DMS 273 treated with DMSO at 0.1 percent for 48 hours (cell line): ENCODE measurements at regions not wholly inside any gene's neighbourhood (a gene's known extent, or its start where the extent isn't known, plus 50 kb on each side); places are given as distances from the start of the nearest gene placed in this dataset.
A peak's percentile ranks its signal among the peaks of the same experiment; 100 is the strongest.
"Not testable (repeated sequence)": the region's sequence is repeated elsewhere in the genome, so short reads cannot be mapped to it uniquely, and the experiment has no call there.

Experiments
- DNase-seq: peaks from one replicate; lab custom pipeline; 2025; lab: John Stamatoyannopoulos, UW

DNA sequence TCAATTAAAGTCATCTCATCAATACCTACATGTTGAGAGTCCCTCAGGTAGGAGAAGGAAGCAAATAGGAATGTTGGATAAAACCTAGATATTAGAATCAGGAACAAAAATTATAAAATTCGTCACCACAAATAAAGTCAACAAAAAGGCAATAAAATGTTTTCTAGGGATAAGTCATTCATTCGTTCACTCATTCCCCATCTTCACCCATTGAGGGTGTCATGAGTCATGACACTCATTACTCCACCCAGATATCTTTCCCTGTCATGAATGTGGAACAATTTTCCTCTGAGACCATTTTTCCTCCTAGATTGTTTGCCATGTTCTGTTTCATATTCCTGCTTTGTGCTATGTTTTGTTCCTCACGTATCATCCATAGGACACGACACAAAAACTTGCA, 50.9 kb upstream of the OLIG3 start:
- no peak for DNase-seq

DNA sequence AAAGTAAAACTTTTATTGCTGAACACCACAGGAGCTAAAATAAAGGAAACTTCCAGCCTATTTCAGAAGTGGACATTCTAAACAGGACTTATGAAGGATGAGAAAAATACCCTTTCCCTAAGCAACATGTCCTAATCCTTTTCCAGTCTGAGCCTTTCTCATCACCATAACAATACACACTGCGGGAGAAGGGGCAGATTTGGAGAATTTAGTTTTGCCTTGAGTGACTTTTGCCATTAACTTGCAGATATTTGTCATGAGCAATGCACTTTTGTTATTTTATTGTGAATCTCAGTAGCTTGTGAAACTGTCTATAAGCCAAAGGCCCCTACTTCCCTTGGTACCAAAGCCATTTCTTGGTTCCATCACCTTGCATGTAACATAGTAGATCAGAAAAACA, 53.0 kb upstream of the OLIG3 start:
- no peak for DNase-seq

DNA sequence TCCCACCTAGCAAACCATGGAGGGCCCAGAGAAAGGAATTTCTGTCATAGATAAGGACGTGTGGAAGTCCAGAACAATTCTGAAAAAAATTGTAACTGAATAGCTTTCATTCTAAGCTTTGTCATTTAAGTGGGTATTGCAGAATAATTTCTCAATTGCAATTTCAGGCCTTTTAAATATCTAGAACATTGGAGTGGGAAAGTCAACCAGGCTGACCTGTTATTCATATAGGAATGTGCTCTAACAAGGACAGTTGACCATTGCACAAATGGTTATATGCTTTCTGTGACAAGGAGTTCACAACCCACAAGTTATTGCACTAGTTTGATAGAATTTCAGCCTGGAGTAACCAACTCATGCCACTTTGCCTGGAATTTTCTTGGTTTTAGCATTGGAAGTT, 53.4 kb upstream of the OLIG3 start:
- DNase-seq, result no peak

DNA sequence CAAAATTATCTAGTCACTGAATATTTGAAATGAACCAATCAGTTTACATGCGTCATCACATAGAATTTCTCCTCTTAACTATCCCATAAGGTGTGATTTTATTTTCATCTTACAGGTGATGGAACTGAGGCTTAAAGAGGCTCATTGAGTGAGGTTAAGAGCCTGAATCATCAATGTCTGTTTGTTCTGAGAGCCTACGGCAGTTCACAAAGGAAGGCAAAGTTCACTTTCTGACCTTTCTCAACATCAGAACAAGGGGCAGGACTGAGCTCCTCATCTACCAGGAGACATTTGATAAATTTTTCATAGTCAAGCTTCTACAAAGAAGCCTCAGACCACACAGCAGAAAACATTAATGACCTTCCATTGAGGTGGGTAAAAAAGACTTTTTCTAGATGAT, 54.9 kb upstream of the OLIG3 start:
- no peak for DNase-seq

DNA sequence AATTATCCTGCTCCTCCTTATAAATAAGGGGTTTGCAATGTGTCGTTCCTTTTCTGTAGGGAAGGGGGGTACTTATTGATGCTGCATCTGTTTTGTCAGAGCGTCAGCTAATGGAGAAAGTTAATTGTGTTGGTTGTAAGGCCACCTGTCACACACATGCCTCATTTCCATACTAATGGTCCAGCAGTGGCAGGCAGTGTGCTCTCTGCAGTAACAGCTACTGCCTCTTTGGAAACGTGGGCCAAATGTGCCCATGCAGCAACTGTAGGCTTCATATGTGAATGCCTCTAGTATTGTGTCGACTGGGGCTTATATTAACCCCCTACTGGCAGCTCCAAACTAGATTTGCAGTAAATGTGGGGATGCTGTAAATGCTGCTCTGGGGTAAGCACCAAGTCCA, 56.3 kb upstream of the OLIG3 start:
- peak; percentile 85 for DNase-seq

DNA sequence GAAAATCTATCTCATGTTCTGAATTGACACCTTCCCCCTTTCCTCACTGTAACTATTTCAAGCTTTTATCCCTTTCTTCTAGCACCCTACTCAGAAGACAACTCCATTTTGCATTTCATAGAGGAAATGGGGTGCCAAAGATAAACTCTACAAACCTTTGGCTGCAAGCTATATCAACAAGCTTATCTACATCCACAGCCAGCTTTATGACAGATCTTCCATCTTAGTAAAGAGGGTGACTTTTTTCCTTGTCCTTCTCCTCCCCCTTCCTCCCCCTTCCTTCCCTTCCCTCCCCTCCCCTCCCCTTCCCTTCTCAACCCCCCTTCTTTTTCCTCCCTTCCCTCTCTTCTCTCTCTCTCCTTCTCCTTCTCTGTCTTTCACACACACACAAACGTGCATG, 58.0 kb upstream of the OLIG3 start:
- no peak for DNase-seq

DNA sequence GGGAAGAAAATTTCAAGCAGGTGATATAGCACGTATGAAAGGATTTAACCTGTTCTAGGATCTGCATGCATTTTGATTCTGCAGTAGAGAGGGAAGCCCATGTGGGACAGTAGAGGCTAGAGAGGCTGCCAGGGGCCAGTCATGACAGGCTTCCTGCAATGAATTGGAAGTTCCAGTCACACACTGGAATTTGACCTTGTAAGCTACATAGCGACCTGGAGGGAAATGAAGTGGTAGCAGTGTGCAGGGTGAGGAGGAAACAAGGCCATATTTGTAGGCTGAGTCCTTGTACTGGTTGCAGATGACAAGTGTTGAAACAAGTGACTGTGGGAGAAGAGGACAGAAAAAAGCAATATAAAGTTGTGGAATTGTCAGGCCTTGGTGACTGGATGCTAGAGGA, 58.6 kb upstream of the OLIG3 start:
- no peak for DNase-seq

DNA sequence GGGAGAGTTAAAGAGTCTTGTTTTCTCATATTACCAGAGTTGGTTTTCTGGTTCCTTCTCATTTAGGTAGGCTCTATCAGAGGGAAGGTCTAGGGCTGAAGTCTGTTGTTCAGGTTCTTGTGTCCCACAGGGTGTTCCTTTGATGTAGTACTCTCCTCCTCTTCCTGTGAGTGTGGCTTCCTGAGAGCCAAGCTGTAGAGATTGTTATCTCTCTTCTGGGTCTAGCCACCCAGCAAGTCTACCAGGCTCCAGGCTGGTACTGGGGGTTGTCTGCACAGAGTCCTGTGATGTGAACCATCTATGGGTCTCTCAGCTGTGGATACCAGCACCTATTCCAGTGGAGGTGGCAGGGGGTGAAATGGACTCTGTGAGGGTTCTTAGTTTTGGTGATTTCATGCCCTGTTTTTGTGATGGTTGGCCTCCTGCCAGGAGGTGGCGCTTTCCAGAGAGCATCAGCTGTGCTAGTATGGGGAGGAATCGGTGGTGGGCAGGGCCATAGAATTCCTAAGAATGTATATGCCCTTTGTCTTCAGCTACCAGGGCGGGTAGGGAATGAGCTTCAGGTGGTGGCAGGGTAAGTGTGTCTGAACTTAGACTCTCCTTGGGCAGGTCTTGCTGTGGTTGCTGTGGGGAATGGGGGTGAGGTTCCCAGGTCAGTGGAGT, 65.5 kb upstream of the OLIG3 start:
- DNase-seq, result not testable (repeated sequence)

DNA sequence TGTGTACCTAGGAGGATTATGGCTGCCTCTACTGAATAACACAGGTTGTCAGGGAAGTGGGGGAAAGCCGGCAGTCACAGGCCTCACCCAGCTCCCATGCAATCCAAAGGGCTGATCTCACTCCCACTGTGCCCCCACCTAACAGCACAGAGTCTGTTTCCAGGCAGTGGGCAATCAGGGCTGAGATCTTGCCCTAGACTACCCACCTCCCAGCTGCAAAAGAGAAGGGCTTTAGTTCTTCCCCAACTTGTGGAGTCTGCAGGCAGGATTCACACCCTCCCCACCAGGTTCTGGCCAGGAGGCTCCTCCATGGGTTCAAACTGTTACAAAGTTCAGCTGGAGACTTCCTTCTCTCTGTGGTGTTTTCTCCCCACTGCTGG, 66.0 kb upstream of the OLIG3 start:
- DNase-seq, result no peak

DNA sequence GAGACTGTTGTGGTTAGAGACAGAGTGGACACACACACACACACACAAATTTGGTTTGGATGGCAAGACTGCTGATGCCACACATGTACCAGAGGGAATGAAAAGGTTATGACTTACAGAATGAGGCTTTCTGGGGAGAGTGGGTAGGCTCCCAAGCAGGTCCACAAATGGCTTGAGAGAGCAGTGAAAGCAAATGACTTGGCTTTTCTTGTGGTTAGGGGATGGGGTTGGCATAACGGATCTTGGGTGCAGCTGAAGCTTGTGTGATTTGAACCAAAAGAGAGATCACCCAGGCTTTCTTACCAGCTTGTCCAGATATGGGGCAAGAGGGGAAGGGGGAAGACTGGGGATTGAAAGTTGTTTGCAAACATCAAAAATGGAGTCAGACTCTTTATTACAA, 73.9 kb upstream of the OLIG3 start:
- no peak for DNase-seq

DNA sequence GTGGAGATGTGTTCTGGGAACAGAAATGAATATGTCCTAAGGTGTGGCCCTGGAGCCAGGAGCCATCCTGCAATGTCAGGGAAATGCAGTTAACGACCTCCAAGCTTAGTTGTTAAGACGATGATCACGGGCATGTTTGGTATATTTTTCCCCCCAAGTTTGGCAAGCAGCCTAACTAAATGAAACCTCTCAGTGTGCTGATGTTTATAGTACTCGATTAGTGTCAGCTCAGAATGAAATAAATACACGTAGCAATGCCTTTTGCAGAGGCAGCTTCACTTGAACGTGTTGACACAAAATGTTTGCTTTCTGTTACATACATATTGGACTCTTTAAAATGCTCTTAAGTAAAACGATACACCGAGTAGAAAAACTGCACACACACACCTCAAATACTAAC, 76.2 kb upstream of the OLIG3 start:
- DNase-seq, result no peak

DNA sequence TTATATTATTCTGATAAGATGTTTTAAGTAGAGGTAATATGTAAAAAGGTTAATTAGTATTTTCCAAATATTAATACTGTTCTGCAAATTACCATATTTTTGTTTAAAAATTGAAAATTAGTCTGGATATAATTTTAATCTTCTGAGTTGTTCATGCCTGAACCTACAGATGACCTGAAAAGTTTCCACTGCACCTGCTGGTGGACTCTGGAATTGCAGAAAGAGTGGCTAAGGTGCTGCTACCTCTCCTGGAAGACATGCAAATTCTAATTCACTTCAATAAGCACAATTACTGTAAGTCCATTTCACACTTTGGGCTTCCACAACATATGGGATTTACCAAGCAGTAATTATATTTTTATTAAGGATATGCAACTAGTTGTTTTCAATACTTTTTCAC, 77.7 kb upstream of the OLIG3 start:
- DNase-seq, result peak; percentile 10

DNA sequence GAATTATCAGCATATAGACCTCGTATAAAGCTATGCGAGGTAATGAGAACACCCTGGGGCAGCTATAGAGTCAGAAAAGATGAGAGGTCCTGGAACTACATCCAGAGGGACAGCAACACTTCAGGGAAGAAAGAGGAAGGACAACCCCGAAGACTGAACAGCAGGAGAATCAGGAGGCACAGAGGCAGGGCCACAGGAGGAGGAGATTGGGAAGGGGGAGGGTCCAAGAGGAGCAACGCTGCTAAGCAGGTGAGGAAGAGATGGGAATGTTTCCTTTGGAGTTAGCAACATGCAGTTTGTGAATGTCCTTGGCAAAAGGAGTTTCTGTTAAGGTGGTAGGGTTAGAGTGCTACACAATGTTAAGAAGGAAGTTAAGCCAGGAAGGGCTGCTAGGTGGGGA, 79.5 kb upstream of the OLIG3 start:
- DNase-seq, result no peak

DNA sequence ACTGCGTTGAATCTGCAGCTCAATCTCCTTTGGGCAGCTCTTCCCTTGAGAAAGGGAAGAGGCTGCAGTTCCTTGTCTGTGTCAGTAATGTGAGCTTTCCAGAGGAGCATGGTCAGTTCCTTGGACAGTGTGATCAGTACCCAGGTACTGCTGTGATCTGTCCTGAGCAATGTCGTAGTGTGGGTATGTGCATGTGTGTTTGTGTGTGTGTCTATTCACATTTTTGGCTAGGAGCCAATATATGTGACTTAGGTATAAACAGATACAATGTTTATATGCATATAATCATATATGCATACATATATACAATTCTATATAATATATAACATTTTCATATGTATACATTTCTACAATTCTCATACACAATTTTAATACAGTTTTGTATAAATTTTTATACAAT, 85.4 kb upstream of the OLIG3 start:
- DNase-seq, result no peak

DNA sequence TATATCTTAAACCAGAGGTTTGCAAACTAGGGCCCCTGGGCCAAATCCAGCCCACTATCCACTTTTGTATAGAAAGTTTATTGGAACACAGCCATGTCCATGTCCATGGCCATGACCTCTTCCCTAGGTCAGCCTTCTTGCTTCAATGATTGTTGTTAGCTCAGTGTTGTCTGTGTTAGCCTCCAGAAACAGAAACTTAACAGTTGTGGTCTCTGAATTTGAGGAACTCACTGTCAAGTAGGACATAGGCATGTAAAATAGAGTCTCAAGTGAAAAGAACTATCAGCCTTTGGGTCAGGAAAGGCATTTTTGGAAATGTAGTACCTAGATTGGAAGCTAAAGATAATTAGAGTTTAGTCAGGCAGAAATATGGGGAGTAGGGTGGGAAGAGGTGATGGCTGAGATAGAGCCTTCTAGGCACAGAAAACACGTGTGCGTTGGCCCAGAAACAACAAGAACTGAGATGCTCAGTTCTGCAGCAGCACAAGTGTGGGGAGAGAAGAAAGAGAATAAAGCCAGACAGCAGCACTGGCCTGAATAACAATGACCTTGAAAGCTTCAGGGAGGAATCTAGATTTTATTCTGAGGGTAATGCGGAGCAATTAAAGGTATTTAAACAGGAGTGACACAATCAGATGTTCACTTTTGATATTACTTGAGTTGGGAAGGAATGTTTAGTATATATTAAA, 87.0 kb upstream of the OLIG3 start:
- DNase-seq, result no peak

DNA sequence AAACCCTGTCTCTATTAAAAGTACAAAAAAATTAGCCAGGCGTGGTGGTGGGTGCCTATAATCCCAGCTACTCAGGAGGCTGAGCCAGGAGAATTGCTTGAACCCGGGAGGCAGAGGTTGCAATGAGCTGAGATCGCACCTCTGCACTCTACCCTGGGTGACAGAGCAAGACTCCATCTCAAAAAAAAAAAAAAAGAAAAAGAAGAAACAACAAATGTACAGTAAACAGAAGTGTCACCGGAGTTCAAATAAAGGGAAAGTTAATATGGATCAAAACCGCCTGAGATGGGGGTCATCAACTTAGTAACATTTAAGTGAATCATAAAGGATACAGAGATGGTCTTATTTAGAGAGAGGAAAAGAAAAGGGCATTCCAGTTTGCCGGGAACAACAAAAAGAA, 89.3 kb upstream of the OLIG3 start:
- not testable (repeated sequence) for DNase-seq

DNA sequence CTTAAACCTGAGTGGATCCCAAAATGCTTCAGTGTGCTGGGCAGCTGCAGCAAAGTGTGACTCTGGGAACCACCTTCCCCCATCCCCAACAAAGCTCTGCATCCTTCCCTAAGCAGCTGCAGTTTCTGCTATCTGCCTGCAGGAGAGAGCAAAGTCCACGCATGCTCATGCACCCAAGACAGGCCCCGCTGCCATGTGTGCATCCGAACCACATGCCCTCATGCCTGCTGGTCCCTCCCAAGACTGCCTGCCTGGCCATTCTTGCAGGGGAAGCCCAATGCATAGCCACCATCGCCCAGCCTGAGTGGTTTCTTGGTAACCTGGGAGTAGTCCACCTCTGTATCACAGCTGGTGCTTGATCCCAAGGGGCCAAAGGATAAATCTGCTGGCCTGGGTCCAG, 94.3 kb upstream of the OLIG3 start:
- no peak for DNase-seq

DNA sequence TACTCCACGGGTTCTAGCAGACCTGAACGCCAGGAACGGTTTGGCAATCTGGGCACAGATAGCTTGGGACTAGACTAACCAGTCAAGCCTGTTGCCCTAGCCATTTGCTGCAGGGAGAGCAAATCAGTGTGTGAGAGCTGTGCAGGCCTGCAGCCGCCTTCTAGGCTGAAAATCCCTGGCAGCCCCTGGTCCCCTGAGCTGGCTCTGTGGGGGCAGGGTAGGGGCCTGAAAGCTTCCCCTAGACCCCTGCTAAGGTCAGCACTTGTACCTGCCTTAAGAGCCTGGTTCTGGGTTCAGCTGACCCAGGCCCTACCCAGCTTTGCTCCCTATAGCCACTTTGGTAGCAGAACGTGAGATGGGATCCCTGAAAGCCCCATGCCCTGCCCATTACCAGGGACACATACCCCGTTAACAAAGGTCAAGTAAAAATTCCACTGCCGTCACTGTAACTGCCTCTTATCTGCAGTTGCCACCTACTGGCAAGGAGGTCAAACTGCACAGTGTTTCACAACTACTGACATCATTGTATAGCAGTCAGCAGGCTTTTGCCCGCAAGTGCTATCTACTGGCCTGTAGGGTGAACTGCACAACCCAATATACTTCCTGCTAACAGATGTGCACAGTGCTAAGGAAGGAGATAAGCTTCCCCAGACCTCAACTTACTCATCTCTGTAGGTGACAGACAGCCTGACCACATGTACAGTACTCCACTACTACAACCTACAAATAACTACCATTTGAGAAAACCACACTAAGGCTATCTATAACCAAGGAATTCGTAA, 95.1 kb upstream of the OLIG3 start:
- DNase-seq, result no peak

DNA sequence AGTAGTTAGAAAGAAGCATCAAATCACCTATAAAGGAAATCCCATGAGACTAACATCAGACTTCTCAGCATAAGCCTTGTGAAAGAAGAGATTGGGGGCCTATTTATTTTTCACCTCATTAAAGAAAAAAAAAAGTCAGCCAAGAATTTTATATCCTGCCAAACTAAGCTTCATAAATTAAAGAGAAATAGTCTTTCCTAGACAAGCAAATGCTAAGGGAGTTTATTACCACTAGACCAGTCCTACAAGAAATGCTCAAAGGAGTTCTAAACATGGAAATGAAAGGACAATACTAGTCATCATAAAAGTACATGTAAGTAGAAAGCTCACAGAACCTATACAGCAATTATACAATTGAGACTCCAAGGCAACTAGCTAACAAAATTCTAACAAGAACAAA, 96.5 kb upstream of the OLIG3 start:
- no peak for DNase-seq

DNA sequence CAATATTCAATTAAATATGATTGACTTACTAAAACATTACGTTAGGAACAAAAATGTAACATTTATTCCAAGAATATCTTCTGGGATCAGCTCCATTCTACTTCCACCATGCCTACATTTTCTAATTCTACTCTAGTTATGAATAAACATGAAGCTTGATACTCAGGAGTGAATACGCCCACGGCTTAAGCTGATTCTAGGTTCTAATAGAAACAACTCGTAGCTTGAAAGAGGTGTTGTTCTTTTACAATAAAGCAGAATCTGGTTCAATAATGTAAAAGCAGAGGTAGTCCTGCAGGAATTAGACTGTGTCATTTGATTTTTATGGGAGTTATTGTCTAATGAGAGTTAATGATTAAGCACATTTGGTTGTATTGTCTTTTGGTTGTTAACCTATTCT, 107.3 kb upstream of the OLIG3 start:
- no peak for DNase-seq

DNA sequence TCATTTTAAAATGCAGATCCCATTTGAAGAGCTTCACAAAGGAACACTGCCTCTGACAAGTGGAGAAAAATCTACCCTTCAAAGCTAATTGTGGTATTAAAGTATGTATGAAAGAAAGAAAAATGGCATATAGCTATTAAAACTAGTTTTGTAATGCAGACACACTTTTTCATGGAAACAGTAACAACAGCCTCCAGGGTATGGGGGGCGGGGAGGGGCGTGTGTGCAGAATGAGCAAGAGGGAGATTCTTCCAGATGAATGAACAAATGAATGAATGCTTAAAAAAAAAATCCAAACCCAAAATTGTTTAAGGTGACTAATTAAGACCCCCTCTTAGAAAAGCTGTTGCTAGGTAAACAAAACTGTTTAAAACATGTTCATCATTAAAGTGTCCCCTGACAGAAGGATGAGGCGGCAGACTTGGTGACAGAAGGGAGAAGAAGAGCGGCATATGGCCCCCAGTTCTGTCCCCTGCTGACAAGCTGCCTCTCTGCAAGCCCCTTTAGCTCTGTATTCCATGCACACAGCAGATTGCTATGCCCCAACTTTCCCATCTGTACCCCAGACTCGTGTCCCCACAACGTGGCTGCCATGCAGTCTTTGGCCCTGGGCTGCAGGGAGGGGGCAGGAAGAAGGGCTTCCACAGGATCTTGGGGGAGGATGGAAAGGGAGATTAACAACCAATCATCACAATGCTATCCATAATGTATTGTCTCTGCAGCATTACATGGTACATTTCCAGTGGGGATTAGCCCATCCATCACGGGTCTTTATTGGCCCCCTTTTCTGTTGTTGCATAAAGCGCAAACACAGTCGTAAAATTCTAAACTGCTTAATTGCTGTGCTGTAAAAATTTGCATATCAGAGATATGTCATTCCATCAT, 108.4 kb upstream of the OLIG3 start:
- DNase-seq, result peak; percentile 91

DNA sequence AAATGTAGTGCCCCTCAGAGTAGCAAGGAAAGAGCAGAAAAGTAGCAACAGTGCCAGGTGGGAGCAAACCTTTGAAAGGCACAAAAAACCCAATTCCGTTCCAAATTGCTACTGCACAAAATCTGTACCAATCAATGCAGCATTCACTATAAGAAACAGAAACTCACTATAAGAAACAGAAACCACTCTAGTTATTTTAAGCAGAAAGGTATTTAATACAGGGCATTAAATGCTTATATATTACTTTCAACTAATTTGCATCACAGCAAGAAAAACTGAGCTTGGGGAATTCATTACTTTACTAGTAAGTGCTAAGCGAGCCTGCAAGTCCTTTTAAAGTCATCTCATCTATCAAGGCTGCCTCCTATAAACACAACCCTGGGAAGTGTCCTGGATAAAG, 116.5 kb upstream of the OLIG3 start:
- no peak for DNase-seq
